B cell (primary cell): ENCODE measurements at regions not wholly inside any gene's neighbourhood (a gene's known extent, or its start where the extent isn't known, plus 50 kb on each side); places are given as distances from the start of the nearest gene placed in this dataset.

Source experiments
- ATAC-seq: fragments of 200-7000 bp; cut with Tn5 transposase; one replicate; pipeline ENCODE4 v1.10.0; 2021; ENCODE audit warnings: low read depth, mild to moderate bottlenecking, moderate number of reproducible peaks, moderate library complexity
- CTCF ChIA-PET: fragments of 350-600 bp; sonication (Branson Sonifier 250); formaldehyde crosslinking; loops from one replicate; lab custom pipeline; 2021; ENCODE audit warnings: antibody characterized with exemption, inconsistent platforms; lab: Charles Lee
- POLR2A ChIA-PET: fragments of 350-600 bp; sonication (Branson Sonifier 250); formaldehyde crosslinking; loops from one replicate; lab custom pipeline; 2021; ENCODE audit warnings: antibody characterized with exemption; lab: Charles Lee
- DNase-seq: peaks from one replicate; pipeline ENCODE4 v3.0.0; 2013
- H2AFZ ChIP-seq: 2 replicates; pipeline ENCODE4 v1.6.1; 2012; ENCODE audit warnings: mild to moderate bottlenecking, low read depth, low read length; ENCODE audit not compliant: insufficient read depth, poor library complexity, severe bottlenecking
- H3K27ac ChIP-seq, 2 donors: 1 replicate in 1 of 2; 2 replicates in 1 of 2; pipeline ENCODE4 v1.5.1; 2012 to 2013; ENCODE audit warnings: low read length in 2 of 2, mild to moderate bottlenecking in 2 of 2, moderate library complexity in 1 of 2
- H3K27me3 ChIP-seq, 4 experiments: fragments of 200-600 bp in 1 of 4; sonication (generic) in 1 of 4; replicated peaks in 1 of 4; 1 replicate in 2 of 4; 2 replicates in 2 of 4; pipeline versions ENCODE4 v1.6.1 to v1.7.0; 2013 to 2016; ENCODE audit warnings: low read length in 3 of 4, mild to moderate bottlenecking in 2 of 4, mixed read lengths in 1 of 4, moderate library complexity in 1 of 4; ENCODE audit not compliant: insufficient read depth in 4 of 4, control insufficient read depth in 3 of 4; ENCODE audit errors: control extremely low read depth in 1 of 4
- H3K36me3 ChIP-seq, 2 experiments: replicated peaks in 1 of 2; 1 replicate in 1 of 2; 2 replicates in 1 of 2; pipeline versions ENCODE4 v1.6.1 to v1.7.1; 2013; ENCODE audit warnings: low read length in 1 of 2; ENCODE audit not compliant: insufficient read depth in 2 of 2, control insufficient read depth in 1 of 2; ENCODE audit errors: control extremely low read depth in 1 of 2, extremely low read depth in 1 of 2
- H3K4me1 ChIP-seq, 2 donors: fragments of 200-600 bp in 1 of 2; sonication (generic) in 1 of 2; 1 replicate in 1 of 2; 2 replicates in 1 of 2; pipeline versions ENCODE4 v1.5.1 to v1.6.1; 2013 to 2017; ENCODE audit warnings: low read length in 2 of 2; ENCODE audit not compliant: control insufficient read depth in 2 of 2, insufficient read depth in 2 of 2
- H3K4me2 ChIP-seq: replicated peaks from 2 replicates; pipeline ENCODE3; 2012; ENCODE audit warnings: mild to moderate bottlenecking, low read depth, low read length; ENCODE audit not compliant: poor library complexity, severe bottlenecking
- H3K4me3 ChIP-seq, 5 experiments: fragments of 200-600 bp in 1 of 5; sonication (generic) in 1 of 5; 1 replicate in 3 of 5; 2 replicates in 2 of 5; pipeline versions ENCODE4 v1.5.1 to v1.7.0; 2011 to 2016; ENCODE audit warnings: low read length in 4 of 5, mild to moderate bottlenecking in 4 of 5, low read depth in 2 of 5, control low read depth in 1 of 5, moderate library complexity in 1 of 5; ENCODE audit not compliant: insufficient read depth in 1 of 5; ENCODE audit errors: control extremely low read depth in 1 of 5, extremely low read depth in 1 of 5
- H3K79me2 ChIP-seq: fragments of 200-600 bp; sonication (generic); one replicate; pipeline ENCODE4 v1.6.0; 2016; ENCODE audit warnings: low read length; ENCODE audit not compliant: control insufficient read depth, insufficient read depth
- H3K9ac ChIP-seq: fragments of 200-600 bp; sonication (generic); 2 replicates; pipeline ENCODE4 v1.6.1; 2017; ENCODE audit warnings: mild to moderate bottlenecking, low read length, moderate library complexity
- H3K9me3 ChIP-seq, 3 donors: one replicate each; pipeline versions ENCODE4 v1.6.1 to v1.7.1; 2013; ENCODE audit warnings: low read length in 2 of 3; ENCODE audit not compliant: control insufficient read depth in 2 of 3, insufficient read depth in 1 of 3; ENCODE audit errors: control extremely low read depth in 1 of 3
- H4K20me1 ChIP-seq: 2 replicates; pipeline ENCODE4 v1.6.0; 2012; ENCODE audit warnings: mild to moderate bottlenecking, low read length; ENCODE audit not compliant: insufficient read depth, control insufficient read depth, poor library complexity, severe bottlenecking
- H3K27ac Mint-ChIP-seq: one replicate; pipeline ENCODE4 v1.8.0; 2021; ENCODE audit warnings: mixed read lengths
- H3K27me3 Mint-ChIP-seq: one replicate; pipeline ENCODE4 v1.8.0; 2021; ENCODE audit warnings: mixed read lengths
- H3K4me1 Mint-ChIP-seq: one replicate; pipeline ENCODE4 v1.8.0; 2021; ENCODE audit warnings: mixed read lengths
- H3K4me3 Mint-ChIP-seq: one replicate; pipeline ENCODE4 v1.8.0; 2021; ENCODE audit warnings: mixed read lengths
- H3K9me3 Mint-ChIP-seq: one replicate; pipeline ENCODE4 v1.8.0; 2022; ENCODE audit warnings: mixed read lengths; ENCODE audit not compliant: insufficient read depth
- CTCF ChIP-seq: fragments of 200-600 bp; IDR thresholded peaks from one replicate; pipeline ENCODE4 v1.8.0; 2022; ENCODE audit warnings: antibody characterized with exemption, mild to moderate bottlenecking
- EZH2 ChIP-seq: IDR thresholded peaks from 2 replicates; pipeline ENCODE4 v1.6.1; 2012; ENCODE audit warnings: borderline replicate concordance, low read depth, mild to moderate bottlenecking, moderate library complexity, low read length; ENCODE audit not compliant: insufficient read depth, poor library complexity, severe bottlenecking
- WGBS: methylation state at CpG from one replicate; pipeline ENCODE4 v1.1.5; 2013; ENCODE audit warnings: missing lambda C conversion rate; ENCODE audit not compliant: insufficient coverage; 5-methylcytosine and 5-hydroxymethylcytosine counted together
- intact Hi-C: fragments of 100-400 bp; cut with micrococcal nuclease; formaldehyde crosslinking; loops from one replicate; pipeline ENCODE4 v1.10.0; 2022

- no peaks in the 10 kb centered on the region for H3K4me1 Mint-ChIP-seq
- H3K9ac ChIP-seq = no peak overlapping the region
These were observed 52.7 kb upstream of the FOXF1 start for GRCh38 chr16:86457501-86458148.

More at GRCh38 chr16:86457501-86458148, 52.7 kb upstream of the FOXF1 start:
- Histone ChIP-seq H3K36me3 (no peaks in the 10 kb centered on the region), H3K4me1 (no peaks in the 10 kb centered on the region), H3K4me2 (no peak overlapping the region), H3K79me2 (no peaks in the 10 kb centered on the region), H3K4me3 (no peak overlapping the region), H3K9me3 (peaks cover 0 to 7% (median 0%) of the 10 kb centered on the region in 3 donors), H3K27ac (no peak overlapping the region), H3K27me3 (peaks cover 0 to 3% (median 0%) of the 10 kb centered on the region in 4 experiments), H2AFZ (no peak overlapping the region), H4K20me1 (no peaks in the 10 kb centered on the region)
- POLR2A ChIA-PET = no interaction called here
- intact Hi-C loops = no loop called here
- no peak for DNase-seq
- TF ChIP-seq EZH2 (no peak), CTCF (no peak)
- CTCF ChIA-PET = no interaction called here
- Mint-ChIP-seq H3K9me3 (no peaks in the 10 kb centered on the region), H3K27ac (no peak overlapping the region), H3K4me3 (no peak overlapping the region), H3K27me3 (peaks cover 46% of the 10 kb centered on the region)
- WGBS = 59% methylated on average over 10 of the region's 11 CpGs
- no peak for ATAC-seq
